OCI-LY7 (cell line): ENCODE measurements at regions not wholly inside any gene's neighbourhood (a gene's known extent, or its start where the extent isn't known, plus 50 kb on each side); places are given as distances from the start of the nearest gene placed in this dataset.

Experiments
- BruUV-seq: library from RNA; stranded (reverse); fragments of 400-500 nt; replicated peaks from 2 replicates; lab custom pipeline; 2021; lab: Mats Ljungman, UMichigan
- CTCF ChIA-PET: fragments of 300-600 bp; sonication (Branson Sonifier 250); formaldehyde crosslinking; loops from one replicate; lab custom pipeline; 2022; ENCODE audit warnings: antibody characterized with exemption; ENCODE audit not compliant: unreplicated experiment; lab: Charles Lee
- POLR2A ChIA-PET: fragments of 300-600 bp; sonication (Branson Sonifier 250); formaldehyde crosslinking; loops from one replicate; lab custom pipeline; 2022; ENCODE audit warnings: antibody characterized with exemption; lab: Charles Lee
- DNase-seq: peaks from one replicate; pipeline ENCODE4 v3.0.0-alpha.2; 2015; ENCODE audit warnings: low spot score
- H2AFZ ChIP-seq: fragments of 200-600 bp; sonication (generic), shearing (Covaris generic); 2 replicates; pipeline ENCODE4 v1.6.1; 2014; ENCODE audit warnings: mild to moderate bottlenecking, antibody characterized with exemption, low read length, moderate library complexity
- H3K27ac ChIP-seq: fragments of 200-600 bp; sonication (generic); 2 replicates; pipeline ENCODE4 v1.5.1; 2014; ENCODE audit warnings: mixed run types, low read depth, mild to moderate bottlenecking, moderate library complexity, low read length, inconsistent platforms; ENCODE audit not compliant: poor library complexity, severe bottlenecking
- H3K36me3 ChIP-seq: fragments of 200-600 bp; sonication (generic); 2 replicates; pipeline ENCODE4 v1.6.1; 2014; ENCODE audit warnings: mild to moderate bottlenecking, antibody characterized with exemption, low read length, moderate library complexity, mixed read lengths; ENCODE audit not compliant: insufficient read depth
- H3K4me1 ChIP-seq: fragments of 200-600 bp; sonication (generic); 2 replicates; pipeline ENCODE4 v1.5.1; 2014; ENCODE audit warnings: mild to moderate bottlenecking, low read length; ENCODE audit not compliant: insufficient read depth, poor library complexity, severe bottlenecking
- H3K4me2 ChIP-seq: fragments of 200-600 bp; sonication (generic); 2 replicates; pipeline ENCODE4 v1.6.1; 2014; ENCODE audit warnings: mild to moderate bottlenecking, low read length
- H3K4me3 ChIP-seq: fragments of 200-600 bp; sonication (generic); 2 replicates; pipeline ENCODE4 v1.5.1; 2014; ENCODE audit warnings: mild to moderate bottlenecking, low read depth, low read length; ENCODE audit not compliant: poor library complexity, severe bottlenecking
- H3K79me2 ChIP-seq: fragments of 200-600 bp; sonication (generic); 2 replicates; pipeline ENCODE4 v1.6.1; 2016; ENCODE audit warnings: low read depth, mild to moderate bottlenecking, low read length, moderate library complexity, mixed read lengths; ENCODE audit not compliant: insufficient read depth
- H3K9me2 ChIP-seq: fragments of 200-600 bp; sonication (generic); 2 replicates; pipeline ENCODE4 v1.6.1; 2016; ENCODE audit warnings: mild to moderate bottlenecking, low read length, mixed read lengths; ENCODE audit not compliant: insufficient read depth
- H3K9me3 ChIP-seq: fragments of 200-600 bp; sonication (generic); 2 replicates; pipeline ENCODE4 v1.6.1; 2014; ENCODE audit warnings: mild to moderate bottlenecking, mixed run types, low read length, mixed read lengths
- H4K20me1 ChIP-seq: fragments of 200-600 bp; sonication (generic); 2 replicates; pipeline ENCODE4 v1.6.1; 2014; ENCODE audit warnings: mild to moderate bottlenecking, antibody characterized with exemption, low read length, moderate library complexity, mixed read lengths; ENCODE audit not compliant: insufficient read depth
- CTCF ChIP-seq: fragments of 200-600 bp; sonication (generic); conservative IDR thresholded peaks from 2 replicates; pipeline ENCODE4 v1.5.1; 2014; ENCODE audit warnings: mild to moderate bottlenecking, antibody characterized with exemption, low read length, moderate library complexity, mixed read lengths
- EZH2phosphoT487 ChIP-seq: fragments of 200-600 bp; sonication (generic); IDR thresholded peaks from 2 replicates; pipeline ENCODE4 v1.6.1; 2018; ENCODE audit warnings: low read depth, borderline replicate concordance, mild to moderate bottlenecking, mixed run types, antibody characterized with exemption, low read length, moderate library complexity, mixed read lengths
- intact Hi-C: fragments of 100-400 bp; cut with micrococcal nuclease; formaldehyde crosslinking; loops from one replicate; pipeline ENCODE4 v1.10.0; 2022; ENCODE audit not compliant: unreplicated experiment

- Histone ChIP-seq H3K9me2 (no peaks in the 10 kb centered on the region), H2AFZ (no peak overlapping the region), H3K36me3 (no peaks in the 10 kb centered on the region), H3K4me3 (no peak overlapping the region), H3K27ac (no peak overlapping the region), H3K4me1 (no peaks in the 10 kb centered on the region), H3K79me2 (no peaks in the 10 kb centered on the region), H4K20me1 (no peaks in the 10 kb centered on the region), H3K4me2 (no peak overlapping the region), H3K9me3 (no peaks in the 10 kb centered on the region)
- no TSS peak for BruUV-seq
- ChIA-PET CTCF (no interaction called here), POLR2A (interaction anchor here (0.6 kb wide), 1 partner anchor 1585 kb away, joined by 3 read pairs; no protein-coding TSS in a partner anchor)
- intact Hi-C loops, result no loop called here
- no peak for DNase-seq
- TF ChIP-seq CTCF, result no peak
- TF ChIP-seq EZH2phosphoT487, result no peak
These were observed 496.1 kb downstream of the LRRIQ3 start for GRCh38 chr1:73701826-73702225.

- Histone ChIP-seq H3K9me2 (no peaks in the 10 kb centered on the region), H3K4me3 (no peak overlapping the region), H3K27ac (no peak overlapping the region), H2AFZ (no peak overlapping the region), H3K9me3 (no peaks in the 10 kb centered on the region), H3K79me2 (no peaks in the 10 kb centered on the region), H3K4me2 (no peak overlapping the region), H3K4me1 (no peaks in the 10 kb centered on the region), H3K36me3 (no peaks in the 10 kb centered on the region), H4K20me1 (no peaks in the 10 kb centered on the region)
- TF ChIP-seq CTCF (no peak), EZH2phosphoT487 (no peak)
- ChIA-PET CTCF (no interaction called here), POLR2A (no interaction called here)
- DNase-seq, result no peak
- no TSS peak for BruUV-seq
- intact Hi-C loops, result no loop called here
These were observed 521.8 kb downstream of the LRRIQ3 start for GRCh38 chr1:73676186-73676585.

GRCh38 chr1:73674945-73675561 lies 522.9 kb downstream of the LRRIQ3 start:
- Histone ChIP-seq H3K4me2 (no peak overlapping the region), H3K4me1 (no peaks in the 10 kb centered on the region), H3K79me2 (no peaks in the 10 kb centered on the region), H3K9me2 (no peaks in the 10 kb centered on the region), H3K36me3 (no peaks in the 10 kb centered on the region), H3K9me3 (no peaks in the 10 kb centered on the region), H3K27ac (no peak overlapping the region), H4K20me1 (no peaks in the 10 kb centered on the region), H3K4me3 (no peak overlapping the region), H2AFZ (no peak overlapping the region)
- POLR2A ChIA-PET, result interaction anchor here (0.6 kb wide), 1 partner anchor 241 kb away, joined by 5 read pairs; no protein-coding TSS in a partner anchor
- peak; percentile 7 for DNase-seq
- intact Hi-C loops, result no loop called here
- TF ChIP-seq EZH2phosphoT487 (no peak), CTCF (peak; percentile 76)
- CTCF ChIA-PET, result no interaction called here
- BruUV-seq, result no TSS peak
